HepG2 (cell line): ENCODE measurements at regions not wholly inside any gene's neighbourhood (a gene's known extent, or its start where the extent isn't known, plus 50 kb on each side); places are given as distances from the start of the nearest gene placed in this dataset.

ENCODE experiments used
- ATAC-seq: fragments of 200-7000 bp; cut with Tn5 transposase; 3 replicates; pipeline ENCODE4 v1.9.1; 2020; ENCODE audit warnings: mild to moderate bottlenecking, moderate library complexity
- BruUV-seq: library from RNA; stranded (reverse); fragments of 400-500 nt; replicated peaks from 2 replicates; lab custom pipeline; 2021; lab: Mats Ljungman, UMichigan
- CTCF ChIA-PET: fragments of 300-600 bp; formaldehyde crosslinking; extraction: SDS; loops from one replicate; lab custom pipeline; 2021; ENCODE audit warnings: low total read pairs, inconsistent platforms, low intra/inter-chr PET ratio; lab: Yijun Ruan, JAX
- POLR2A ChIA-PET: fragments of 350-600 bp; sonication (Branson Sonifier 250); formaldehyde crosslinking; loops from one replicate; lab custom pipeline; 2020; ENCODE audit warnings: antibody characterized with exemption, inconsistent platforms; lab: Yijun Ruan, JAX
- DNase-seq: peaks from one replicate; pipeline ENCODE4 v3.0.0-alpha.2; 2015; ENCODE audit warnings: low spot score
- FAIRE-seq: peaks from 3 replicates; lab custom pipeline; 2011; peaks lifted over from hg19 to GRCh38; lab: Jason Lieb, UNC
- H2AFZ ChIP-seq: one replicate; pipeline ENCODE4 v1.6.1; 2011; ENCODE audit warnings: low read length, inconsistent platforms
- H3K27ac ChIP-seq: fragments of 300-600 bp; 3 replicates; pipeline ENCODE4 v1.8.0; 2011; ENCODE audit warnings: mixed run types, mild to moderate bottlenecking, mixed read lengths, low read length, inconsistent platforms; ENCODE audit not compliant: insufficient read depth; ENCODE audit errors: extremely low read length
- H3K27me3 ChIP-seq, 2 experiments: fragments of 200-600 bp in 1 of 2; 2 replicates in 1 of 2; 3 replicates in 1 of 2; pipeline versions ENCODE4 v1.6.0 to v1.8.0; 2011; ENCODE audit warnings: low read length in 2 of 2, mild to moderate bottlenecking in 2 of 2, moderate library complexity in 2 of 2, inconsistent platforms in 1 of 2; ENCODE audit not compliant: insufficient read depth in 2 of 2, control insufficient read depth in 1 of 2
- H3K36me3 ChIP-seq, 2 experiments: fragments of 200-600 bp in 1 of 2; replicated peaks in 1 of 2; 2 replicates in 1 of 2; 3 replicates in 1 of 2; pipeline versions ENCODE4 v1.5.1 to v1.8.0; 2011; ENCODE audit warnings: low read length in 2 of 2, inconsistent platforms in 1 of 2; ENCODE audit not compliant: insufficient read depth in 2 of 2, control insufficient read depth in 1 of 2
- H3K4me1 ChIP-seq: 2 replicates; pipeline ENCODE4 v1.5.1; 2012; ENCODE audit warnings: low read length, inconsistent platforms; ENCODE audit not compliant: insufficient read depth
- H3K4me2 ChIP-seq: 2 replicates; pipeline ENCODE4 v1.6.0; 2011; ENCODE audit warnings: low read depth, low read length, inconsistent platforms
- H3K4me3 ChIP-seq, 3 experiments: fragments of 200-600 bp in 1 of 3; sonication (generic), shearing (Covaris generic) in 1 of 3; replicated peaks in 1 of 3; 2 replicates each; pipeline ENCODE4 v1.5.1; 2011 to 2016; ENCODE audit warnings: low read length in 3 of 3, inconsistent platforms in 2 of 3, low read depth in 2 of 3, mild to moderate bottlenecking in 2 of 3, control low read depth in 1 of 3, mixed read lengths in 1 of 3; ENCODE audit not compliant: insufficient read depth in 1 of 3
- H3K79me2 ChIP-seq: one replicate; pipeline ENCODE4 v1.6.1; 2011; ENCODE audit warnings: low read length, inconsistent platforms; ENCODE audit not compliant: insufficient read depth
- H3K9ac ChIP-seq: 2 replicates; pipeline ENCODE4 v1.6.0; 2011; ENCODE audit warnings: mild to moderate bottlenecking, low read depth, low read length, inconsistent platforms; ENCODE audit not compliant: insufficient read depth
- H3K9me3 ChIP-seq: 2 replicates; pipeline ENCODE4 v1.5.1; 2012; ENCODE audit warnings: mild to moderate bottlenecking, low read length
- H4K20me1 ChIP-seq: 2 replicates; pipeline ENCODE4 v1.6.0; 2011; ENCODE audit warnings: inconsistent platforms, mild to moderate bottlenecking, low read length, moderate library complexity; ENCODE audit not compliant: insufficient read depth
- FOXJ3 ChIP-seq: sonication (generic); formaldehyde crosslinking; IDR thresholded peaks from 2 replicates; pipeline ENCODE4 v1.4.0; 2020; ENCODE audit warnings: missing genetic modification reagents, mild to moderate bottlenecking, borderline replicate concordance
- HNF4A ChIP-seq: sonication (generic); formaldehyde crosslinking; IDR thresholded peaks from 2 replicates; pipeline ENCODE4 v1.4.0; 2020; ENCODE audit warnings: missing genetic modification reagents
- HOXD1 ChIP-seq: sonication (generic); formaldehyde crosslinking; IDR thresholded peaks from 2 replicates; pipeline ENCODE4 v1.5.0; 2020; ENCODE audit warnings: missing genetic modification reagents
- KDM1A ChIP-seq: IDR thresholded peaks from 2 replicates; pipeline ENCODE4 v1.6.1; 2016; ENCODE audit warnings: missing compliant biosample characterization
- RFXAP ChIP-seq: sonication (generic); formaldehyde crosslinking; IDR thresholded peaks from 2 replicates; pipeline ENCODE4 v1.4.0; 2020; ENCODE audit warnings: missing genetic modification reagents, borderline replicate concordance
- ZNF44 ChIP-seq: sonication (generic); formaldehyde crosslinking; IDR thresholded peaks from 2 replicates; pipeline ENCODE4 v1.5.1; 2020; ENCODE audit warnings: mild to moderate bottlenecking, missing genetic modification reagents
- ZNF569 ChIP-seq: sonication (generic); formaldehyde crosslinking; IDR thresholded peaks from 2 replicates; pipeline ENCODE4 v1.5.0; 2020; ENCODE audit warnings: mild to moderate bottlenecking, missing genetic modification reagents, moderate library complexity, borderline replicate concordance
- ZNF724P ChIP-seq: sonication (generic); formaldehyde crosslinking; IDR thresholded peaks from 2 replicates; pipeline ENCODE4 v1.8.0; 2022; ENCODE audit warnings: missing genetic modification reagents, borderline replicate concordance
- ZNF878 ChIP-seq: sonication (generic); formaldehyde crosslinking; IDR thresholded peaks from 2 replicates; pipeline ENCODE4 v1.8.1; 2023; ENCODE audit warnings: mild to moderate bottlenecking, missing genetic modification reagents, moderate library complexity
- ZZZ3 ChIP-seq: sonication (generic); formaldehyde crosslinking; IDR thresholded peaks from 2 replicates; pipeline ENCODE4 v1.4.0; 2020; ENCODE audit warnings: missing genetic modification reagents, mild to moderate bottlenecking, borderline replicate concordance
- WGBS: methylation state at CpG from one replicate; pipeline ENCODE4 v1.1.6; 2017; ENCODE audit warnings: low lambda C conversion rate; 5-methylcytosine and 5-hydroxymethylcytosine counted together
- in situ Hi-C: cut with HindIII; loops from 2 replicates; pipeline ENCODE4 v1.10.0; 2017; ENCODE audit warnings: low pct_unique_long_range_greater_than_20kb; ENCODE audit not compliant: extremely low pct_ligation_motif_present
- intact Hi-C: fragments of 100-400 bp; cut with micrococcal nuclease; formaldehyde crosslinking; loops from one replicate; pipeline ENCODE4 v1.10.0; 2022; ENCODE audit not compliant: unreplicated experiment

- Histone ChIP-seq H3K9me3 (peaks cover 81% of the 10 kb centered on the region), H2AFZ (no peak overlapping the region), H3K27ac (no peak overlapping the region), H3K4me3 (no peak overlapping the region), H3K27me3 (no peaks in the 10 kb centered on the region), H3K4me2 (no peak overlapping the region), H3K79me2 (no peaks in the 10 kb centered on the region), H3K4me1 (no peaks in the 10 kb centered on the region), H3K36me3 (no peaks in the 10 kb centered on the region), H3K9ac (no peak overlapping the region), H4K20me1 (no peaks in the 10 kb centered on the region)
- intact Hi-C loops (no loop called here), in situ Hi-C loops (no loop called here)
- no peak for DNase-seq
- CTCF ChIA-PET: no interaction called here
- POLR2A ChIA-PET: no interaction called here
- FAIRE-seq: no peak
- TF ChIP-seq ZNF724P (no peak), HOXD1 (CRISPR knock-in tag) (no peak), ZZZ3 (CRISPR knock-in tag) (no peak), ZNF44 (CRISPR knock-in tag) (no peak)
- BruUV-seq: no TSS peak
- WGBS: 3% methylated on average over 3 of the region's 3 CpGs
- no peak for ATAC-seq
Measured at GRCh38 chr7:9091282-9091681, 657.9 kb downstream of the NXPH1 start.

- 0% methylated on average over 2 of the region's 2 CpGs for WGBS
- no peaks in the 10 kb centered on the region for H3K4me1 ChIP-seq
- H3K27me3 ChIP-seq: no peaks in the 10 kb centered on the region
- H4K20me1 ChIP-seq: no peaks in the 10 kb centered on the region
- no TSS peak for BruUV-seq
- H3K79me2 ChIP-seq: no peaks in the 10 kb centered on the region
- CTCF ChIA-PET: no interaction called here
- POLR2A ChIA-PET: no interaction called here
- DNase-seq: no peak
- intact Hi-C loops: no loop called here
- no peak overlapping the region for H2AFZ ChIP-seq
- no peaks in the 10 kb centered on the region for H3K36me3 ChIP-seq
- in situ Hi-C loops: no loop called here
- peaks cover 81% of the 10 kb centered on the region for H3K9me3 ChIP-seq
- TF ChIP-seq KDM1A (CRISPR knock-in tag): no peak
- no peak for TF ChIP-seq RFXAP (CRISPR knock-in tag)
- TF ChIP-seq ZNF569: no peak
- TF ChIP-seq FOXJ3 (CRISPR knock-in tag): no peak
- no peak for TF ChIP-seq ZNF878 (CRISPR knock-in tag)
- TF ChIP-seq HNF4A (CRISPR knock-in tag): no peak
- no peak overlapping the region for H3K9ac ChIP-seq
- ATAC-seq: no peak
- no peak overlapping the region for H3K4me2 ChIP-seq
- no peak for FAIRE-seq
- no peak overlapping the region for H3K4me3 ChIP-seq
- H3K27ac ChIP-seq: no peak overlapping the region
Measured at GRCh38 chr7:9097565-9098060, 664.2 kb downstream of the NXPH1 start.
